ENCODE measurements at regions not wholly inside any gene's neighbourhood (a gene's known extent, or its start where the extent isn't known, plus 50 kb on each side); places are given as distances from the start of the nearest gene placed in this dataset.

- Mint-ChIP-seq H3K4me3 (peak overlapping the region; percentile 92 to 98 (median 94)), H3K36me3 (peaks cover 0 to 4% of the 10 kb centered on the region in 2 donors), H3K4me1 (peaks cover 28 to 53% (median 37%) of the 10 kb centered on the region in 4 donors), H3K9me3 (peaks cover 0 to 2% (median 0%) of the 10 kb centered on the region in 8 donors), H3K27ac (peak overlapping the region; percentile 98 to 100 (median 98)), H3K27me3 (no peaks in the 10 kb centered on the region)
- peak overlapping the region; percentile 96 for H3K27ac ChIP-seq (ENCODE audit: low read depth, low read length)
- ChIA-PET POLR2A (ENCODE audit: partially characterized antibody) (interaction anchor here (0.6 to 2.6 kb wide), 25 partner anchors 17 to 1228 kb away, joined by 3 to 34 read pairs (median 5); partner anchors contain the start of genes BRCA2, N4BP2L1, N4BP2L2 and RFC3), CTCF (ENCODE audit: partially characterized antibody) (interaction anchor here (0.7 to 3.3 kb wide), 16 partner anchors 9 to 1227 kb away, joined by 3 to 41 read pairs (median 4); partner anchors contain the start of genes PDS5B and RFC3)
- H3K27me3 ChIP-seq (ENCODE audit: insufficient read depth, low read length) = no peaks in the 10 kb centered on the region
- no peaks in the 10 kb centered on the region for H3K36me3 ChIP-seq (ENCODE audit: insufficient read depth, low read length)
- peaks cover 43% of the 10 kb centered on the region for H3K4me1 ChIP-seq (ENCODE audit: insufficient read depth, low read length)
- intact Hi-C loops (cut with micrococcal nuclease) = loop anchor here (1.0 to 5.0 kb wide), 3 partner anchors 67 to 891 kb away; no protein-coding TSS in a partner anchor
- peak overlapping the region; percentile 66 to 75 for H3K4me3 ChIP-seq (ENCODE audit: low read length in 2 of 2)
- DNase-seq = no peak
- H3K9me3 ChIP-seq (ENCODE audit: control insufficient read depth in 1 of 2, low read length in 2 of 2) = no peaks in the 10 kb centered on the region
Measured at GRCh38 chr13:33543089-33543459, 257.5 kb upstream of the STARD13 start.

- peak in 2 of 5 donors; percentile 8 to 12 for DNase-seq
- Histone ChIP-seq H3K9me3 (ENCODE audit: control insufficient read depth in 1 of 2, low read length in 2 of 2) (no peaks in the 10 kb centered on the region), H3K36me3 (ENCODE audit: insufficient read depth, low read length) (no peaks in the 10 kb centered on the region), H3K4me1 (ENCODE audit: insufficient read depth, low read length) (peaks cover 43% of the 10 kb centered on the region), H3K27ac (ENCODE audit: low read depth, low read length) (peak overlapping the region; percentile 96), H3K27me3 (ENCODE audit: insufficient read depth, low read length) (no peaks in the 10 kb centered on the region), H3K4me3 (ENCODE audit: low read length in 2 of 2) (peak overlapping the region; percentile 66 to 75)
- H3K9me3 Mint-ChIP-seq = peaks cover 0 to 2% (median 0%) of the 10 kb centered on the region in 8 donors
- intact Hi-C loops (cut with micrococcal nuclease) = loop anchor here (1.0 to 5.0 kb wide), 3 partner anchors 67 to 891 kb away; no protein-coding TSS in a partner anchor
- ChIA-PET POLR2A (ENCODE audit: partially characterized antibody) (interaction anchor here (1.0 to 2.6 kb wide), 14 partner anchors 17 to 1229 kb away, joined by 3 to 34 read pairs (median 10); partner anchors contain the start of genes BRCA2, N4BP2L1, N4BP2L2 and RFC3), CTCF (ENCODE audit: partially characterized antibody) (interaction anchor here (0.9 to 3.3 kb wide), 12 partner anchors 9 to 963 kb away, joined by 3 to 41 read pairs (median 6); partner anchors contain the start of genes PDS5B and RFC3)
- peak overlapping the region; percentile 92 to 98 (median 94) for H3K4me3 Mint-ChIP-seq
- H3K27me3 Mint-ChIP-seq = no peaks in the 10 kb centered on the region
- peak overlapping the region; percentile 98 to 100 (median 98) for H3K27ac Mint-ChIP-seq
- H3K4me1 Mint-ChIP-seq = peaks cover 28 to 53% (median 37%) of the 10 kb centered on the region in 4 donors
- peaks cover 0 to 4% of the 10 kb centered on the region in 2 donors for H3K36me3 Mint-ChIP-seq
Measured at GRCh38 chr13:33543631-33544265, 258.2 kb upstream of the STARD13 start.

- intact Hi-C loops (cut with micrococcal nuclease) = loop anchor here (5.0 kb wide), 2 partner anchors 133 to 892 kb away; no protein-coding TSS in a partner anchor
- Histone ChIP-seq H3K27me3 (ENCODE audit: insufficient read depth, low read length) (no peaks in the 10 kb centered on the region), H3K4me3 (ENCODE audit: low read length in 2 of 2) (no peak overlapping the region), H3K4me1 (ENCODE audit: insufficient read depth, low read length) (peaks cover 43% of the 10 kb centered on the region), H3K27ac (ENCODE audit: low read depth, low read length) (peak overlapping the region; percentile 96), H3K9me3 (ENCODE audit: control insufficient read depth in 1 of 2, low read length in 2 of 2) (no peaks in the 10 kb centered on the region), H3K36me3 (ENCODE audit: insufficient read depth, low read length) (no peaks in the 10 kb centered on the region)
- peaks cover 0 to 2% (median 0%) of the 10 kb centered on the region in 8 donors for H3K9me3 Mint-ChIP-seq
- H3K4me1 Mint-ChIP-seq = peaks cover 28 to 53% (median 37%) of the 10 kb centered on the region in 4 donors
- H3K27ac Mint-ChIP-seq = peak overlapping the region; percentile 98 to 100 (median 98)
- ChIA-PET POLR2A (ENCODE audit: partially characterized antibody) (interaction anchor here (2.0 to 2.4 kb wide), 4 partner anchors 179 to 1229 kb away, joined by 12 to 24 read pairs (median 14); partner anchors contain the start of genes BRCA2, N4BP2L1, RFC3 and ZAR1L), CTCF (ENCODE audit: partially characterized antibody) (interaction anchor here (0.9 to 3.3 kb wide), 5 partner anchors 66 to 958 kb away, joined by 3 to 41 read pairs (median 9); partner anchors contain the start of genes PDS5B and RFC3)
- H3K36me3 Mint-ChIP-seq = peaks cover 0 to 4% of the 10 kb centered on the region in 2 donors
- H3K27me3 Mint-ChIP-seq = no peaks in the 10 kb centered on the region
- DNase-seq = no peak
- H3K4me3 Mint-ChIP-seq = peak overlapping the region in 4 of 8 donors; percentile 26 to 97 (median 94)
Measured at GRCh38 chr13:33544308-33544707, 258.8 kb upstream of the STARD13 start.

GRCh38 chr13:33545492-33545891, 259.9 kb upstream of the STARD13 start:
- Mint-ChIP-seq H3K36me3 (peaks cover 0 to 4% of the 10 kb centered on the region in 2 donors), H3K4me3 (peak overlapping the region in 2 of 8 donors; percentile 61), H3K9me3 (peaks cover 0 to 2% (median 0%) of the 10 kb centered on the region in 8 donors), H3K4me1 (peaks cover 26 to 48% (median 34%) of the 10 kb centered on the region in 4 donors), H3K27me3 (no peaks in the 10 kb centered on the region), H3K27ac (peak overlapping the region; percentile 82 to 91 (median 89))
- Histone ChIP-seq H3K9me3 (ENCODE audit: control insufficient read depth in 1 of 2, low read length in 2 of 2) (no peaks in the 10 kb centered on the region), H3K4me1 (ENCODE audit: insufficient read depth, low read length) (peaks cover 38% of the 10 kb centered on the region), H3K36me3 (ENCODE audit: insufficient read depth, low read length) (no peaks in the 10 kb centered on the region), H3K4me3 (ENCODE audit: low read length in 2 of 2) (no peak overlapping the region), H3K27ac (ENCODE audit: low read depth, low read length) (no peak overlapping the region), H3K27me3 (ENCODE audit: insufficient read depth, low read length) (no peaks in the 10 kb centered on the region)
- intact Hi-C loops (cut with micrococcal nuclease) = no loop called here
- CTCF ChIA-PET (ENCODE audit: partially characterized antibody) = interaction anchor here (3.0 to 3.3 kb wide), 2 partner anchors 178 to 317 kb away, joined by 17 to 41 read pairs; no protein-coding TSS in a partner anchor
- POLR2A ChIA-PET (ENCODE audit: partially characterized antibody) = no interaction called here
- no peak for DNase-seq

- peaks cover 0 to 2% (median 0%) of the 10 kb centered on the region in 8 donors for H3K9me3 Mint-ChIP-seq
- intact Hi-C loops (cut with micrococcal nuclease) = no loop called here
- H3K27ac ChIP-seq (ENCODE audit: low read depth, low read length) = no peak overlapping the region
- no peak for DNase-seq
- peak overlapping the region in 1 of 7 donors; percentile 41 for H3K27ac Mint-ChIP-seq
- peaks cover 15 to 33% (median 21%) of the 10 kb centered on the region in 4 donors for H3K4me1 Mint-ChIP-seq
- ChIA-PET POLR2A (ENCODE audit: partially characterized antibody) (no interaction called here), CTCF (ENCODE audit: partially characterized antibody) (no interaction called here)
- no peak overlapping the region for H3K4me3 Mint-ChIP-seq
- H3K9me3 ChIP-seq (ENCODE audit: control insufficient read depth in 1 of 2, low read length in 2 of 2) = no peaks in the 10 kb centered on the region
- no peaks in the 10 kb centered on the region for H3K27me3 Mint-ChIP-seq
- peaks cover 23% of the 10 kb centered on the region for H3K4me1 ChIP-seq (ENCODE audit: insufficient read depth, low read length)
- no peak overlapping the region for H3K4me3 ChIP-seq (ENCODE audit: low read length in 2 of 2)
- H3K36me3 Mint-ChIP-seq = peaks cover 0 to 2% of the 10 kb centered on the region in 2 donors
- no peaks in the 10 kb centered on the region for H3K36me3 ChIP-seq (ENCODE audit: insufficient read depth, low read length)
- no peaks in the 10 kb centered on the region for H3K27me3 ChIP-seq (ENCODE audit: insufficient read depth, low read length)
Measured at GRCh38 chr13:33547035-33547434, 261.5 kb upstream of the STARD13 start.

GRCh38 chr13:33548069-33548468, 262.5 kb upstream of the STARD13 start:
- H3K9me3 ChIP-seq (ENCODE audit: control insufficient read depth in 1 of 2, low read length in 2 of 2) = no peaks in the 10 kb centered on the region
- intact Hi-C loops (cut with micrococcal nuclease) = no loop called here
- H3K36me3 ChIP-seq (ENCODE audit: insufficient read depth, low read length) = no peaks in the 10 kb centered on the region
- H3K4me1 Mint-ChIP-seq = peaks cover 15 to 23% (median 19%) of the 10 kb centered on the region in 4 donors
- H3K27ac ChIP-seq (ENCODE audit: low read depth, low read length) = no peak overlapping the region
- no peak overlapping the region for H3K27ac Mint-ChIP-seq
- no peak overlapping the region for H3K4me3 Mint-ChIP-seq
- no peak for DNase-seq
- H3K36me3 Mint-ChIP-seq = no peaks in the 10 kb centered on the region
- no peaks in the 10 kb centered on the region for H3K9me3 Mint-ChIP-seq
- no peak overlapping the region for H3K4me3 ChIP-seq (ENCODE audit: low read length in 2 of 2)
- ChIA-PET CTCF (ENCODE audit: partially characterized antibody) (no interaction called here), POLR2A (ENCODE audit: partially characterized antibody) (no interaction called here)
- H3K4me1 ChIP-seq (ENCODE audit: insufficient read depth, low read length) = peaks cover 22% of the 10 kb centered on the region
- no peaks in the 10 kb centered on the region for H3K27me3 ChIP-seq (ENCODE audit: insufficient read depth, low read length)
- H3K27me3 Mint-ChIP-seq = no peaks in the 10 kb centered on the region

- Histone ChIP-seq H3K27me3 (ENCODE audit: insufficient read depth, low read length) (no peaks in the 10 kb centered on the region), H3K36me3 (ENCODE audit: insufficient read depth, low read length) (no peaks in the 10 kb centered on the region), H3K4me1 (ENCODE audit: insufficient read depth, low read length) (peaks cover under 1% of the 10 kb centered on the region), H3K27ac (ENCODE audit: low read depth, low read length) (no peak overlapping the region), H3K9me3 (ENCODE audit: control insufficient read depth in 1 of 2, low read length in 2 of 2) (no peaks in the 10 kb centered on the region), H3K4me3 (ENCODE audit: low read length in 2 of 2) (no peak overlapping the region)
- no peak overlapping the region for H3K4me3 Mint-ChIP-seq
- H3K27ac Mint-ChIP-seq = no peak overlapping the region
- DNase-seq = no peak
- POLR2A ChIA-PET (ENCODE audit: partially characterized antibody) = no interaction called here
- CTCF ChIA-PET (ENCODE audit: partially characterized antibody) = no interaction called here
- intact Hi-C loops (cut with micrococcal nuclease) = no loop called here
- H3K9me3 Mint-ChIP-seq = no peaks in the 10 kb centered on the region
- peaks cover 2 to 6% (median 6%) of the 10 kb centered on the region in 4 donors for H3K4me1 Mint-ChIP-seq
- H3K27me3 Mint-ChIP-seq = no peaks in the 10 kb centered on the region
- no peaks in the 10 kb centered on the region for H3K36me3 Mint-ChIP-seq
Measured at GRCh38 chr13:33550276-33550675, 264.7 kb upstream of the STARD13 start.

All from CD4-positive, alpha-beta memory T cell (primary cell).